ENCODE measurements at regions not wholly inside any gene's neighbourhood (a gene's known extent, or its start where the extent isn't known, plus 50 kb on each side); places are given as distances from the start of the nearest gene placed in this dataset.

DNA sequence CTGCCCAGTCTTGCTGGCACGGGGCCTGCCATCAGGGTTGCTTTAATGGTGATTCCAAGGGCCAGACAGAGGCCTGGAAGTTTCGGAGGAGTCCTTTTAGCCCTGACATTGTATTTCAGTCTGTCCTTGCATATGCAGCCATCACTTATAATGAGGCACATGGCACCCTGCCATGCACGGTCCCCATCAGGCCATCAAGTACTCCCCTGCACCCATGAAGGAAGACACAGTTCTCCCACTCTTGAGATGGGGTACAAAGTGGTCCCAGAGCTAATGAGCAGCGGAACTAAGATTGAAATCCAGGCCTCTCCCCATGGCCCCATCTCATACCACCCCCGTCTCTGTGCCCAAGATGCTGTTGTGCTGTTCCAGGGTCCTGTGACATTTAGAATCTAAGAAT lies 596.6 kb downstream of the PTPRU start:
- TF ChIP-seq POLR2AphosphoS5 (IDR thresholded peaks at IDR 0.05; ENCODE audit: low read depth, low read length) = no peak
- TF ChIP-seq, protein P1, sequence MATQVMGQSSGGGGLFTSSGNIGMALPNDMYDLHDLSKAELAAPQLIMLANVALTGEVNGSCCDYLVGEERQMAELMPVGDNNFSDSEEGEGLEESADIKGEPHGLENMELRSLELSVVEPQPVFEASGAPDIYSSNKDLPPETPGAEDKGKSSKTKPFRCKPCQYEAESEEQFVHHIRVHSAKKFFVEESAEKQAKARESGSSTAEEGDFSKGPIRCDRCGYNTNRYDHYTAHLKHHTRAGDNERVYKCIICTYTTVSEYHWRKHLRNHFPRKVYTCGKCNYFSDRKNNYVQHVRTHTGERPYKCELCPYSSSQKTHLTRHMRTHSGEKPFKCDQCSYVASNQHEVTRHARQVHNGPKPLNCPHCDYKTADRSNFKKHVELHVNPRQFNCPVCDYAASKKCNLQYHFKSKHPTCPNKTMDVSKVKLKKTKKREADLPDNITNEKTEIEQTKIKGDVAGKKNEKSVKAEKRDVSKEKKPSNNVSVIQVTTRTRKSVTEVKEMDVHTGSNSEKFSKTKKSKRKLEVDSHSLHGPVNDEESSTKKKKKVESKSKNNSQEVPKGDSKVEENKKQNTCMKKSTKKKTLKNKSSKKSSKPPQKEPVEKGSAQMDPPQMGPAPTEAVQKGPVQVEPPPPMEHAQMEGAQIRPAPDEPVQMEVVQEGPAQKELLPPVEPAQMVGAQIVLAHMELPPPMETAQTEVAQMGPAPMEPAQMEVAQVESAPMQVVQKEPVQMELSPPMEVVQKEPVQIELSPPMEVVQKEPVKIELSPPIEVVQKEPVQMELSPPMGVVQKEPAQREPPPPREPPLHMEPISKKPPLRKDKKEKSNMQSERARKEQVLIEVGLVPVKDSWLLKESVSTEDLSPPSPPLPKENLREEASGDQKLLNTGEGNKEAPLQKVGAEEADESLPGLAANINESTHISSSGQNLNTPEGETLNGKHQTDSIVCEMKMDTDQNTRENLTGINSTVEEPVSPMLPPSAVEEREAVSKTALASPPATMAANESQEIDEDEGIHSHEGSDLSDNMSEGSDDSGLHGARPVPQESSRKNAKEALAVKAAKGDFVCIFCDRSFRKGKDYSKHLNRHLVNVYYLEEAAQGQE (IDR thresholded peaks at IDR 0.05; ENCODE audit: insufficient read depth in 1 of 2, low read depth in 2 of 2, low read length in 2 of 2) = no peak
- no peak for TF ChIP-seq SIN3A (IDR thresholded peaks at IDR 0.05; ENCODE audit: borderline replicate concordance, insufficient read depth, low read length)
- TF ChIP-seq TAF1 (IDR thresholded peaks at IDR 0.05; ENCODE audit: borderline replicate concordance, insufficient read depth, low read length) = no peak
- no peak for TF ChIP-seq FOXP2 (optimal IDR thresholded peaks at IDR 0.05; ENCODE audit: borderline replicate concordance, extremely low read depth, extremely low read length, insufficient read depth)

Data from PFSK-1 (cell line).